UCSD-AML1 (cell line): ENCODE measurements at regions not wholly inside any gene's neighbourhood (a gene's known extent, or its start where the extent isn't known, plus 50 kb on each side); places are given as distances from the start of the nearest gene placed in this dataset.
"Not testable (repeated sequence)": the region's sequence is repeated elsewhere in the genome, so short reads cannot be mapped to it uniquely, and the experiment has no call there.

Experiments
- DNase-seq: peaks from one replicate; lab custom pipeline; 2025; ENCODE audit not compliant: unreplicated experiment; lab: John Stamatoyannopoulos, UW

DNA sequence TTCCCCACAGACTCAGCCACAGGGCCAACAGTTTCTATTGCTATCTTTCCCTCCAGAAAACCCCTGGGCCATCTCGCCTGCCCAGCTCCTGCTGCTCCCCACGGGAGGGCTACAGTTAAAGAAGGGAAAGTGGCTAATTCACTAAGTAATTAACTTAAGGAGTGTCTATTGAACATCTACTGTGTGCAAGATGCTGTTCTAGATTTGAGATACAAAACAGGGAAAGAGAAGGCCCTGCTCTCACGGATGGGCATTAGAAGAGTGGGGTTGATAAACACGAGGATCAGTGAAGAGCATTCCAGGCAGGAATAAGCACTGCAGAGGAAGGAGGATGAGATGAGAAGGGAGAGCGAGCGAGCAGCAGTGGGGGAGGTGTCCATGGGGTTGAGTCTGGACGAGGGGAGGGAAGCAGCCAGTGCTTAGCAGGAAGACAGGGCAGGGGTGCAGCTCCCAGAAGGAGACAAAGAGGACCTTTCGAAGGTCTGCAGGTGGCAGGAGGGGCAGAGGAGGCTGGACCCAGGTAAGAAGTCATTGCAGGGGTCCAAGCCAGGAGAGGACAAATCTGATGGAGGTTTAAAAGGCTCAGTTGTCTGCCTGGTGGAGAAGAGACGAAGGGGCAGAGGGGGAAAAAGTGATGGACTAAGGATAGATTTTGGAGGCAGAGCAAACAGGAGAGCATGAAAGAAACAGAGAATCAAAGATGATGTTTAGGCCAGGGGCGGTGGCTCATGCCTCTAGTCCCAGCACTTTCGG lies 64.7 kb downstream of the KLF15 start:
- DNase-seq, result no peak

DNA sequence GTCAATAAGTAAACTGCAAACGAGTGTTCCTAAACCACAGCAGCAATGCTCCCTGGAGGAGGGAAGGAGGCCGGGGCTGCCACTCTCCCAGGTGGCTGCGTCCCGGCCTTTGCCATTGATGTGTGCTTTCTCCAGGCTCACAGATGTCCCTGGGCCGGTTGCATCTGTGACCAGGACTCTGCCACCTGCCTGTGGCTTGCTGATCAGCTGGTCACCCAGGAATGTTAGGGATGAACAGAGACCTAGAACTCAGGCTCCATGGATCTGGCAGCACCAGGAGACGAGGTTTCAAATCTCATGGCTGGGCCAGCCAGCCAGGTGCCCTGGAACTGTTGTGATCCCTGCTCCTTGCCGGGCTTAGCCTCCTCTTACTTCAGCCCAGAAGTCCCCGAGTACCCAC lies 65.7 kb downstream of the KLF15 start:
- no peak for DNase-seq

DNA sequence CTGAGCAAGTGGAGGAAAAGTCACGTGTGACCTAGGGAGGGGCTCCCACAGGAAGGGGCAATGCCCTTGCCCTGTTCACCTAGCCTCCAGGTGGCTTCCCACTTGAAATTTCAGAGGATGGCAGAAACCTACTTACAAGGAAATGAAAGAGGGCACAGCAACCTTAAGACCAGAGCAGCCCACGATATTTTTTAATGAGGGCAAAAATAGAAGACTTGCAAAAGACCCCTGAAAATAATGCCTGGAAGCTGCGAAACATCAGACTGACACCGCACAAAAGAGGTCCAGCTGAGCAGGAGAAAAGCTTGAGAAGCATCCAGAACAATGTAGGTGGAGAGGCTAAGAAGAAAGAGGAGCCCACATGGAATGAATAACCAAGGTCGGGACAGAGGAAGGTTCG lies 66.1 kb downstream of the KLF15 start:
- DNase-seq, result no peak

DNA sequence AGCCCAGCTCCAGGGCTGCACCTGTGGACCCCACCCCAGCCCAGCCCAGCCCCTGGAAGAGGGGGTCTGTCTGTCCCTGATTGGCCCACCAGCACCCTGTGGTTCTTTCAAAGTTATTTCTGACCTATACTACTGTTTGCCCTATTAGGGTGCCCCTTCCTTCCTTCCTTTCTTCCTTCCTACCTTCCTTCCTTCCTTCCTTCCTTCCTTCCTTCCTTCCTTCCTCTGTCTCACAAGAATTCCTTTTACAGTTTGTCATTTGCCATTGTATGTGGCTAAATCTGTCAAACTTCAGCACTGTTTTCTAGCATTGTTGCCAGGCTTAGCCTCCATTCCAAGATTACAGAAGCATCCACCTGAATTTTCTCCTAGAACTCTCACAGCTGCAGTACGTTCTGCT lies 66.9 kb downstream of the KLF15 start:
- DNase-seq, result no peak

DNA sequence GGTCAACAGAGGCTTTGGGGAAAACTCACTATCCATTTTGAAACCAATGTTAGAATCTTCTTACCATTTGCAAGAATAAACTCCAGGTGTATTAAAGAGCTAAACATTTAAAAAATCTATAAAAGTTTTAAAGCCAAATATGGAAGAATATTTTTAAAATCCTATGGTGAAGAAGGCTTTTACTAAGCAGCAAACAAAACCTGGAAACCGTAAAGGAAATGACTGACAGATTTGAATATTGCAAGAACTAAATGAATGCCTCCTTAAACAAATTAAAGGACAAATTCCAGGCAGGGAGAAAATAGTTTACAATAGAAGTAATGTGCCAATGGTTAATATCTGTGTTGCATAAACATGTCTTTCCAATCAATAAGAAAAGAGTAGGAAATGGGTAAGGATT lies 68.1 kb downstream of the KLF15 start:
- no peak for DNase-seq

DNA sequence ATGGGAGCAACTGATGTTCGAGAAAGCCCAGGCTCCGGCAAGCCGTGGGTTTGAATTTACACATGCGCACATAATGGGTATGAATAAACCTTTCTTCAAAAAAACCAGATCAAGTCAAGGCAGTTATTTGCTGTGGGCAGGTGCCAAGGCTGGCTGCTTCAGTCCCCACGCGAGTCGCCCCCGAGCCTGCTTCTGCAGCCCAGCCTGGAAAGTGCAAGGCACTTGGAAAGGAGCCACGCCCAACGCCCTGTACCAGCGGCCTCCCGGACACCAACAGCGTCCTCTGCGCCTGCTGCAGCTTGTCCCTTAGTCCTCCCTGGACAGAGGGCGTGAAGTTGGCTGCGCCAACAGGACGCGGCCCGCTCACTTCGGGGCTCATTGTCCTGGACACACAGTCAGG lies 68.9 kb downstream of the KLF15 start:
- no peak for DNase-seq

DNA sequence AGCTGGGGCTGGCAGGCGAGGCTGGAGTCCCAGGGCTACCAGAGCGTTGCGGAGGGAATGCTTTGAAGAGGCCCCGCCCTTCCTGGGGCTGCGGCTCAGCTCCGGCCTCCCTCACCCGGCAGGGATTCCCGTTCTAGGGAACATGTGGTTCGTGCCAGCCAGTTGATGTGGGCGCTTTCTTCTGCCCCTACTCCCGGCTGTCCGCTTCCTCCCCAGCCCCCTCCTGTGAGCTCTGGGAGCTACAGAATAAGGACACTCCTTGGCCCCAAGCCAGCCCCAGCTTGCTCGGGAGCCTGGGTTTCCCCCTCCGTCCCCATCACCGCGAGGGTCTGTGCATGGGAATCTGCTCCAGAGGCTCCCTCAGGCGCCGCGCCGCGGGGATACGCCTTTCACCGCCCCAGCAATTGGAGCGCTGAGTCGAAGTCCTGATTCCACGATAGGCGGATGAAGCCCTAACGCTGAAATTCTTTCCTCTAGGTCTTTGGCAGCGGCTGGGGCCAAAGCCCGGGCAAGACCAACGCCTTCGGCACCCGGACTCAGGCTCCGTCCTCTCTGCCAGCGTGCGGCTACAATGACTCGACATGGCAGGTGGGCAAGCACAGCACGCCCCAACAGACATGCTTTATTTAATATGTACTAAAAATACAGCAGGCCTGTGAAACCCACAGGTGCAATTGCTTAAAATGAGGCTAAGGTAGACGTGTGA lies 69.5 kb downstream of the KLF15 start:
- DNase-seq, result no peak

DNA sequence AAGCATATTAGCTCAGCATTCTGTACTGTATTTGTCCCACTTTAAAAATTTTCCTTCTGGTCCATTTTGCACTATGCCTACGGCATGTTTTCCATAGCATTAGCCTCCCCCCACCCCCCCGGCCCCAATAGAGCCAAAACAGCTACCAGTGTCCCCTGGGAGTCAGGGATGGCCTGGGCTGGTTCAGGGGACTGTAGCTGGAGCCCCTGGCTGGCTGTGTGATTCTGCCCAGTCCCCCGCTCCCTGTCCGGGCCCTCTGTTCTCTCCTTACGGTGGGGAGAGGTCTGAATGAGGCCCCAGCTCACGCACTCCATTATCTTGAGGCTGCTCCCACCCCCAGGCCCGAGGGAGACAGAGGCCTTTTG lies 70.1 kb downstream of the KLF15 start:
- no peak for DNase-seq

DNA sequence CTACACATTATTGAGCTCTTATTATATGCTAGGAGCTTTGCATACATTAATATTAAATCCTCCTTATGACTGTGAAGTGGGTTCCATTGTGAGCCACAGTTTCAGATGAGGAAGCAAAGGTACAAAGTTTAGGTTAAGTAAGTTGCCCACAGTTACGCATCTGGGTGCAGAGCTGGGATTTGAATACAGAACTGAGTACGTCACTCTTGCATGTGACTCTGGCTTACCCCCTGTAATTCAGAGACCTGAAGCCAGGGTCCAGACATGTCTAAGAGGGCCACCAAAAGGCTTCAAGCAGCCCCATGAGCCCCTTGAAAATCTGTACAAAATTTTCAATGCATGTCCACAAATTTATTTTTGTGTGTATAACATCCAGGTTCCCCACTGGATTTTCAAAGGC lies 71.8 kb downstream of the KLF15 start:
- no peak for DNase-seq

DNA sequence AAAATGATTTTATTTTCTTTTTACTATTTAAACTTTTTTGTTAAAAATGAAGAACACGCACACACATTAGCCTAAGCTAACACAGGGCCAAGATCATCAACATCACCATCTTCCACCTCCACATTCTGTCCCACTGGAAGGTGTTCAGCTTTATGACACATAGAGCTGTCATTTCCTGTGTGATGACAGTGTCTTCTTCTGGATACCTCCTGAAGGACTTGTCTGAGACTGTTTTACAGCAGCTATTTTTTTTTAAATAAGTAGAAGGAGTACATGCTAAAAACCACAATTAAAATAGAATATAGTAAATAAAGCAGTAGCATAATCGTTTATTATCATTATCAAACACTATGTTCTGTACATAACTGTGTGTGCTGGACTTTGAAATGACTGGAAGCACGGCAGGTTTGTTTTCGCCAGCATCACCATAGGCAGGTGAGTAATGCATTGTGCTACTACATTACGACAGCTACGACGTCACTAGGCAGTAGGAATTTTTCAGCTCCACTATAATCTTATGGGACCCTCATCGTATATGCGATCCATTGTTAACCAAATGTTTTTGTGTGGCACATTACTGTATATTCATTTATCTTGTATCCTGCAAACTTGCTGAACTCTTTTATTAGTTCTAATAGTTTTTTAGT lies 72.8 kb downstream of the KLF15 start:
- no peak for DNase-seq

DNA sequence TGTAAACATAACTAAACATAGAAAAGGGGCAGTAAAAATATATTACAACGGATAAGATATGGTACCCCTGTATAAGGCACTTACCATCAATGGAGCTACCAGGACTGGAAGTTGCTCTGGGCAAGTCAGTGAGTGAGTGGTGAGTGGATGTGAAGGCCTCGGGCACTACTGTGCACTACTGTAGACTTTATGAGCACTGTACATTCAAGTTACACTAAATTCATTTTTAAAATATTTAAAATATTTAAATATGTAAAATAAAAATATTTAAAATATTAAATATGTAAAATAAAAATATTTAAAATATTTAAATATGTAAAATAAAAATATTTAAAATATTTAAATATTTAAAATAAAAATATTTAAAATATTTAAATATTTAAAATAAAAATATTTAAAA lies 73.6 kb downstream of the KLF15 start:
- DNase-seq, result not testable (repeated sequence)

DNA sequence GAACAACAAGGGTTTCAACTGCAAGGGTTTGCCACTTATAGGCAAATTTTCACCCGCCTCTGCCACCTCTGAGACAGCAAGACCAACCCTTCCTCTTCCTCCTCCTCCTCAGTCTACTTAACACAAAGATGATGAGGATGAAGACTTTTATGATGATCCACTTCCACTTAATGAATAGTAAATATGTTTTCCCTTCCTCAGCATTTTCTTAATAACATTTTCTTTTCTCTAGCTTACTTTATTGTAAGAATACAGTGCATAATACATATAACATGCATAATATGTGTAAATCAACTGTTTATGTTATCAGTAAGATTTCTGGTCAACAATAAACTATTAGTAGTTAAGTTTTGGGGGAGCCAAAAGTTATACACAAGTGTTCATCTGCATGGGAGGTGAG lies 77.4 kb downstream of the KLF15 start:
- no peak for DNase-seq

DNA sequence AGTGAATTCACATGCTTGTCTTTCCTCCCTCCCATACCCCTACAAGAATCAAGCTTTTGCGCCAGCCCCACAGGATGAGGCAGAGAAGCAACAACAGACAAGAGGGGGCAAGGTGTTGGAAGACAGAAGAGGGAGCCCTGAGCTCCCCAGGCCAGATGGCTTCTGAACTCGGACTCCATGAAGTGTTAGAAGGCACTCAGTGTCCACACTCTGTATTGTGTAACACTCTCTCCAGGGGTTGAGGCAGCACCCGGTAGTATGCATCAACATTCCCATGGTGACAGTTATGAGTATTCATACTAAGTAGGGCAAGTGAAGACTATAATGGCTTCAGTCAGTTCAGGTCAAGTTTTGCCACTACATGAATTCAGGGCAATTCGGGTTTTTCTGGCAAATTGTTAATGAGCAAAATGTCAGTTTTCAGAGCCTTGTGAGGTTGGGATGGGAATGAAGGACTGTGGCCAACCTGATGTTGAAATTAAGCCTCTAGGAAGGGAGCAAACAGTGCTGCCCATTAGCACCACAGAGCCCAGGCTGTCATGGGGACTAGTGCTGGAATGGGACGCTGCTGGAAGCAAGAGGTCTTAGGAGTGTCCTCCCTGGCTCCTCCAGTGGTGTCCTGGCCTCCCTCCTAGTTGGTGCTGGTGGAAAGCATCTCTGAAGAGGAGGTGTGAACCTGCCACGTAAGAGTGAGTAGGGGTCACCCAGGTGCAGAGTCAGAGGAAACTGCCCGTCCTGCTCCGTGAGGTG lies 79.4 kb downstream of the KLF15 start:
- no peak for DNase-seq

DNA sequence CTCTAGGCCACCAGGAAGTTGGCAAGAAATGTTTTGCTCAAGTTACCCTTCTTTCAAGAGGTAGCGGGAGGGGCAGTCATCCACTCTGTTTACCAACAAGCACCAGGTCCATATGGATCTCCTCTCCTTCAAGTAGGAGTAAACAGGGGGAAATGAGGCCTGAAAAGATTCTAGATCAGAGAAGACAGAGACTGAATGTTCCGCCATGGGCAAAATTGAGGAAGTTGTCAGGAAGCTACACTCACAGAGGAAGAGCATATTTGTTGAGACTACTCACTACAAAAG lies 81.6 kb downstream of the KLF15 start:
- DNase-seq, result no peak

DNA sequence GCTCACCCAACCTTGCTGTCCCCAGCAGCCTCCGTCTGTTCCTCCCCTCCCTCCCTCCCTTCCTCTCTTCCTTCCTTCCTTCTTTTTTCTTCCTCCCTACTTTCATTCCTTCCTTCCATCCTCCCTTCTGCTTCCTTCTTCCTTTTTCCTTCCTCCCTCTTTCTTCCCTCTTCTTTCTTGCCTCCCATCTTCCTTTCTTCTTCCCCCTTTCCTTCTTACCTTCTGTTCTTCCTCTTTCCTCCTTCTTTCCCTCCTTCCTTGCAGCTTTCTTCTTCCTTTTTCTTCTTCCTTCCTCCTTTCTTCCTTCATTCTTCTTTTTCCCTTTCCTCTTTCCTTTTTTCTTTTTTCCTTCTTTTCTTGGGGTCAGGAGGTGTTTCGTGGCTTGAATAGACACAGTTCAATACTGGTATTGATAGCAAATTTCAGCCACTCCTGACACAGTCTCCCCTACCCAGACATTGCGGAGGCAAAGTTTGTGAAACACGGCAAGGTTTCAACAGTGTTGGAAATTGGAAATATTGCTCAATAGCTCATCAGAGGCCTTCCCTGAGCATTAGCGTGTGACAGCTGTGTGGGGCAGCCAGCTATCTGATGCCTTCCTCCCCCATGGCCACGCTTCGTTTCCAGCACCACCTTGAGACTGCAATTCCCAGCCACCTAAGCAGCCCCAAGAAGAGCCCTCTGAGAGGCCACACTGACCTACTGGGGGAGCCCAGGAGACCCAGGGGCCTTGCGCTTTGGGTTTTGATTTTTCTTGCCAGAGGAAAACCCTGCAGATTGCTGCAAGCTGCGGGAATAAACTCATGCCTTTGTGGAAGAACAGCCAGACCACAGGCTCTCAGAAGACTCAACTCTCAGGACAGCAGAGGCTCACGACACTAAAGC lies 82.2 kb downstream of the KLF15 start:
- no peak for DNase-seq

DNA sequence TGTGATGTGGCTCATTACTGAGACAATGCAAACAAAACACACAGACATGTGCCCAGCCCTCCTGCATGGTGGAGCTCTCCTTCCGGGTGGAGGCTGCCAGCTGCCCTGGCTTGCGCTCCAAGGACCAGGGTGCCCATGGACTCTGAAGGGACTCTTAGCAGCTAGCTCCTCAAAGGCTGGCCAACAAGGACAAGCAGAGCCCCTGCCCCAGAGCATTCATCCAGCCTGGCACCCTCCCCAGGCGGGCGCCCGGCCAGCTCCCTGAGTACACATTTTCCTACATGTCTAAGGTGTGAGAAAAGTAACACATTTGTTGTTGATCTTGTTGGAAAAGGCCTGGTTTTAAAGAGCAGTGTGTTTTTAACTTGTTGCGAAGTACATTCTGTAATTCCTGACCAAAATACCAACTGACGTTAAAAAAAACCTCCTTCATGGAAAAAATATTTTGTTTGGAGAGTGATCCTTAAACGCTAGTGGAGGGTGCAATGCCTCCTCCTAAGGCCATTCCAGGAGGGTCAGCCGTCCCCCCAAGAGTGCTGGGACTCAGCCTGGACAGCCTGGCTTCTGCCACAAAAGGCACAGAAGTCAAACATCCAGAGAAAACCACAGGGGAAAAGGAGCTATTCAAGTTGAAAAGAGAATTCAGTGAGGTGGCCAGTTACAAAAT lies 86.9 kb downstream of the KLF15 start:
- no peak for DNase-seq

DNA sequence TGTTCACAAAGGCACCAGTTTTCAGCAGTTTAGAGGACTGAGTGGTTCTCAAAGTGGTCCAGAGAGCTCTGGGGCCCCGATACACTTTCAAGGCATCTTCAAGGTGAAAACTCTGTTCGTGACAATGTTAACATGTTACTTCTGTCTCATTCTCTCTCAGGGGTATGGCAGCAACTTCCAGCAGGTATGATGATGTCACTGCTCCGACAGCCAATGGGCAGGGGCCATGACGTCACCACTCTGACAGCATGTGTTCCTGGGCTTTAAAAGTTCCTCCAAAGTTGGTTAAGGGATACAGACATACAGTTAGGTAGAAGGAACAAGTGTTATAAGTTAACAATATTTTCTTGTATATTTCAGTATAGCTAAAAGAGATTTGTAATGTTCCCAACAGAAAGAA lies 87.9 kb downstream of the KLF15 start:
- DNase-seq, result no peak

DNA sequence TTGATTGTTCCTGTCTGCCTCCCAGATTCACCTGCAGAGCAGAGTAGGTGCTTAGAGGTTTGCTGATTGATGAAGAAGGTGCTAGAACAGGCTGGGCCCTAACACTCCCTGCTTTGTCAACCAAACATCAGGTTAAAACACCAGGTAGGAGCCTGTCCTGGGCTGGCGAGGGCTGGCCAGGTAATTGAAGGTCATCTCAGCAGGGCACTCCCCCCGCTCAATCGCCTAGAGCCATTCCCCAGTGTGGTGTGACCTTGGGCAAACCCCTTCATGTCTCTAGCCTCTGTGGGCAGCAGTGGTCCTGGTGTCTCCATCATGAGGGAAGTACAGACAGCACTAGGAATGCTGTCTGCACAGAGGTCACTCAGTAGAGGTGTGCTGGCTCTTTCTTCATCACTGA lies 88.3 kb downstream of the KLF15 start:
- no peak for DNase-seq

DNA sequence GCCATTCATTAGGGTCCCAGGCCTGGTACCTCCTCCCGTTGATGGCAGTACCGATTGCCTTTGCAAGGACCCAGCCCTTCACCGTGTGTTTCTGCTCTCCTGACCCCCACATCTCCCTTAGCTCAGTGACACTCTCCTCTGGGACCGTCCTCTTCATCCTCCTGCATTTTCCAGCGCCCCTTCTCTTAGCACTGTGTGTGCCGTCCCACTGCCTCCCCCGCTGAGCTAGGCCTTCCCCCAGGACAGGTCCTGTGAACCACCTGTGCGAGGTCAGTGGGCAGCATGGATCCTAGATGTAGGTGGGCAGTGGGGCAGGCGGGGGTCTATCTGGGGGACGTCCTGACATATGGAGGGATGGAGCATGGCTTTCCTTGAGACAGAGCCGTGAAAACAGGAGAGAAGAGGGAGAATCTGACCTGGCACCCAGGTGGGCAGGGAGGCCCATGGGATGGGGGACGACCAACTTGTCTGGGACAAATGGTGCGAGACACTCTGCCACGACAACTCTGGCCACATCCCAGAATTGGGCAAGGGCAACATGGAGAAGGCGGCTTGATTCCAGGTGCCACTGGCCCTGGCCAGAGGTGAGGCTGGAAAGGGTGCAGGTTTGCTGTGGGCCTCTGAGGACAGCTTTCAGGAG lies 87.7 kb upstream of the ALDH1L1 start:
- no peak for DNase-seq
